Upper lobe of left lung (tissue), 6 donors: ENCODE measurements at regions not wholly inside any gene's neighbourhood (a gene's known extent, or its start where the extent isn't known, plus 50 kb on each side); places are given as distances from the start of the nearest gene placed in this dataset.

Source experiments
- ATAC-seq, 2 donors: fragments of 200-7000 bp; cut with Tn5 transposase; one replicate each; pipeline ENCODE4 v1.9.1; 2022; ENCODE audit warnings: mild to moderate bottlenecking in 2 of 2, moderate library complexity in 2 of 2; ENCODE audit not compliant: low FRiP score in 2 of 2
- DNase-seq, 2 donors: peaks; one replicate each; pipeline ENCODE4 v3.0.0-alpha.2; 2019 to 2020
- H3K27ac ChIP-seq, 4 donors: fragments of 200-600 bp; sonication (generic); one replicate each; pipeline ENCODE4 v1.5.1; 2016 to 2019
- H3K27me3 ChIP-seq, 4 donors: fragments of 200-600 bp; sonication (generic); one replicate each; pipeline ENCODE4 v1.5.1; 2017 to 2019
- H3K36me3 ChIP-seq, 4 donors: fragments of 200-600 bp; sonication (generic); one replicate each; pipeline ENCODE4 v1.5.1; 2016 to 2019
- H3K4me1 ChIP-seq, 4 donors: fragments of 200-600 bp; sonication (generic); one replicate each; pipeline ENCODE4 v1.5.1; 2018 to 2019
- H3K4me3 ChIP-seq, 4 donors: fragments of 200-600 bp; sonication (generic); one replicate each; pipeline ENCODE4 v1.5.1; 2017 to 2019; ENCODE audit warnings: mild to moderate bottlenecking in 2 of 4, moderate library complexity in 1 of 4
- H3K9me3 ChIP-seq, 4 donors: fragments of 200-600 bp; sonication (generic); one replicate each; pipeline ENCODE4 v1.5.1; 2018 to 2019
- CTCF ChIP-seq, 6 experiments: fragments of 450-650 bp in 4 of 6; fragments of 200-600 bp in 2 of 6; sonication (generic) in 2 of 6; IDR thresholded peaks; one replicate each; pipeline ENCODE4 v1.5.1; 2016 to 2019; ENCODE audit warnings: antibody characterized with exemption in 6 of 6
- EP300 ChIP-seq, 4 donors: sonication (generic); formaldehyde crosslinking; IDR thresholded peaks; one replicate each; pipeline ENCODE4 v1.5.1; 2017; ENCODE audit warnings: antibody characterized with exemption in 4 of 4, control low read depth in 2 of 4
- POLR2A ChIP-seq, 4 donors: fragments of 450-650 bp; IDR thresholded peaks; one replicate each; pipeline ENCODE4 v1.5.1; 2016 to 2017; ENCODE audit warnings: antibody characterized with exemption in 4 of 4, mild to moderate bottlenecking in 2 of 4
- POLR2AphosphoS5 ChIP-seq, 2 donors: sonication (generic); formaldehyde crosslinking; IDR thresholded peaks; one replicate each; pipeline ENCODE4 v1.5.1; 2017; ENCODE audit warnings: antibody characterized with exemption in 2 of 2
- WGBS, 2 donors: methylation state at CpG; one replicate each; pipeline ENCODE4 v1.1.5; 2017 to 2018; 5-methylcytosine and 5-hydroxymethylcytosine counted together
- donor health status: DM: no; HTN: no; CAD: no; lungs with moderate emphysema.
- donor health status: DM: no; HTN: yes; CAD: no; lungs with severe emphysema.

GRCh38 chr5:144088206-144089064 lies 82.0 kb downstream of the YIPF5 start:
- Histone ChIP-seq H3K4me3 (no peak overlapping the region), H3K4me1 (peaks cover 0 to 5% (median 0%) of the 10 kb centered on the region in 4 donors), H3K27ac (no peak overlapping the region), H3K36me3 (no peaks in the 10 kb centered on the region), H3K27me3 (no peaks in the 10 kb centered on the region), H3K9me3 (no peaks in the 10 kb centered on the region)
- ATAC-seq (peak in 1 of 2 donors; percentile 26), DNase-seq (no peak)
- TF ChIP-seq POLR2A (IDR thresholded peaks at IDR 0.05) = no peak
- TF ChIP-seq POLR2AphosphoS5 (IDR thresholded peaks at IDR 0.05) = no peak
- TF ChIP-seq EP300 (IDR thresholded peaks at IDR 0.05) = no peak
- TF ChIP-seq CTCF (IDR thresholded peaks at IDR 0.05) = no peak
- WGBS, 2 donors = 85% methylated on average over 3 of the region's 3 CpGs

- no peaks in the 10 kb centered on the region for H3K36me3 ChIP-seq
- H3K9me3 ChIP-seq = no peaks in the 10 kb centered on the region
- DNase-seq (no peak), ATAC-seq (no peak)
- H3K4me1 ChIP-seq = peaks cover 0 to 5% (median 0%) of the 10 kb centered on the region in 4 donors
- 23% methylated on average over 2 of the region's 2 CpGs for WGBS, 2 donors
- H3K27me3 ChIP-seq = no peaks in the 10 kb centered on the region
- H3K4me3 ChIP-seq = no peak overlapping the region
- H3K27ac ChIP-seq = no peak overlapping the region
- no peak for TF ChIP-seq POLR2A (IDR thresholded peaks at IDR 0.05)
- TF ChIP-seq CTCF (IDR thresholded peaks at IDR 0.05) = no peak
- TF ChIP-seq EP300 (IDR thresholded peaks at IDR 0.05) = no peak
- TF ChIP-seq POLR2AphosphoS5 (IDR thresholded peaks at IDR 0.05) = no peak
Measured at GRCh38 chr5:144089401-144090021, 80.9 kb downstream of the YIPF5 start.

- Histone ChIP-seq H3K36me3 (no peaks in the 10 kb centered on the region), H3K4me1 (peaks cover 0 to 5% (median 0%) of the 10 kb centered on the region in 4 donors), H3K27me3 (no peaks in the 10 kb centered on the region), H3K27ac (no peak overlapping the region), H3K4me3 (no peak overlapping the region), H3K9me3 (no peaks in the 10 kb centered on the region)
- ATAC-seq = peak in 1 of 2 donors; percentile 50
- 96 to 98% methylated on average over 3 of the region's 3 CpGs for WGBS, 2 donors
- no peak for DNase-seq
- TF ChIP-seq POLR2A (IDR thresholded peaks at IDR 0.05) = no peak
- no peak for TF ChIP-seq CTCF (IDR thresholded peaks at IDR 0.05)
- no peak for TF ChIP-seq EP300 (IDR thresholded peaks at IDR 0.05)
- no peak for TF ChIP-seq POLR2AphosphoS5 (IDR thresholded peaks at IDR 0.05)
Measured at GRCh38 chr5:144092508-144092907, 78.0 kb downstream of the YIPF5 start.

- Histone ChIP-seq H3K36me3 (no peaks in the 10 kb centered on the region), H3K9me3 (no peaks in the 10 kb centered on the region), H3K4me1 (peaks cover 0 to 5% (median 0%) of the 10 kb centered on the region in 4 donors), H3K27ac (no peak overlapping the region), H3K27me3 (no peaks in the 10 kb centered on the region), H3K4me3 (no peak overlapping the region)
- ATAC-seq = no peak
- no peak for DNase-seq
- 83% methylated on average over 3 of the region's 3 CpGs for WGBS, 2 donors
- TF ChIP-seq POLR2AphosphoS5 (IDR thresholded peaks at IDR 0.05) (no peak), EP300 (IDR thresholded peaks at IDR 0.05) (no peak), CTCF (IDR thresholded peaks at IDR 0.05) (no peak), POLR2A (IDR thresholded peaks at IDR 0.05) (no peak)
Measured at GRCh38 chr5:144093400-144093799, 77.1 kb downstream of the YIPF5 start.
